Hindlimb muscle (tissue), 1 donor: ENCODE measurements at regions not wholly inside any gene's neighbourhood (a gene's known extent, or its start where the extent isn't known, plus 50 kb on each side); places are given as distances from the start of the nearest gene placed in this dataset.
"Not testable (repeated sequence)": the region's sequence is repeated elsewhere in the genome, so short reads cannot be mapped to it uniquely, and the experiment has no call there.

Experiments
- DNase-seq: peaks from one replicate; pipeline ENCODE4 v3.0.0-alpha.2; 2013

GRCh38 chrX:124238268-124238667 is 94.2 kb upstream of the TEX13D start:
- DNase-seq: no peak

- DNase-seq: no peak
Measured at GRCh38 chrX:124239324-124239723, 93.1 kb upstream of the TEX13D start.

- DNase-seq: no peak
Measured at GRCh38 chrX:124239911-124240310, 92.5 kb upstream of the TEX13D start.

GRCh38 chrX:124240422-124240821 is 92.0 kb upstream of the TEX13D start:
- DNase-seq: no peak

GRCh38 chrX:124242131-124242530 is 90.3 kb upstream of the TEX13D start:
- DNase-seq: no peak

GRCh38 chrX:124249345-124249744 is 83.1 kb upstream of the TEX13D start:
- DNase-seq: no peak

GRCh38 chrX:124250835-124251437 is 81.5 kb upstream of the TEX13D start:
- DNase-seq: no peak

GRCh38 chrX:124254611-124255010 is 77.8 kb upstream of the TEX13D start:
- DNase-seq: no peak

- peak; percentile 83 for DNase-seq
Measured at GRCh38 chrX:124256216-124256615, 76.2 kb upstream of the TEX13D start.

- no peak for DNase-seq
Measured at GRCh38 chrX:124256629-124257380, 75.7 kb upstream of the TEX13D start.

GRCh38 chrX:124257924-124258702 is 74.3 kb upstream of the TEX13D start:
- DNase-seq: no peak

- no peak for DNase-seq
Measured at GRCh38 chrX:124260845-124261244, 71.6 kb upstream of the TEX13D start.

- no peak for DNase-seq
Measured at GRCh38 chrX:124263743-124264142, 68.7 kb upstream of the TEX13D start.

- no peak for DNase-seq
Measured at GRCh38 chrX:124268099-124268498, 64.4 kb upstream of the TEX13D start.

GRCh38 chrX:124269881-124270280 is 62.6 kb upstream of the TEX13D start:
- DNase-seq: no peak

- DNase-seq: not testable (repeated sequence)
Measured at GRCh38 chrX:124271599-124271998, 60.9 kb upstream of the TEX13D start.

GRCh38 chrX:124272370-124272982 is 60.0 kb upstream of the TEX13D start:
- no peak for DNase-seq

- peak; percentile 74 for DNase-seq
Measured at GRCh38 chrX:124274438-124275181, 57.9 kb upstream of the TEX13D start.

- no peak for DNase-seq
Measured at GRCh38 chrX:124275182-124275894, 57.1 kb upstream of the TEX13D start.

GRCh38 chrX:124280294-124280902 is 52.1 kb upstream of the TEX13D start:
- DNase-seq: no peak

GRCh38 chrX:124282580-124282979 is 49.9 kb upstream of the TEX13D start:
- no peak for DNase-seq
